Endothelial cell of umbilical vein (primary cell): ENCODE measurements at regions not wholly inside any gene's neighbourhood (a gene's known extent, or its start where the extent isn't known, plus 50 kb on each side); places are given as distances from the start of the nearest gene placed in this dataset.

Source experiments
- BruUV-seq: library from RNA; stranded (reverse); fragments of 400-500 nt; replicated peaks from 2 replicates; lab custom pipeline; 2021; lab: Mats Ljungman, UMichigan
- CTCF ChIA-PET: fragments of 300-600, 350-600 bp; sonication (Branson Sonifier 250); formaldehyde crosslinking; loops from one replicate; lab custom pipeline; 2021; ENCODE audit warnings: antibody characterized with exemption, inconsistent platforms; lab: Charles Lee
- POLR2A ChIA-PET: fragments of 300-600, 350-600 bp; sonication (Branson Sonifier 250); formaldehyde crosslinking; loops from one replicate; lab custom pipeline; 2021; ENCODE audit warnings: antibody characterized with exemption, inconsistent platforms; lab: Charles Lee
- DNase-seq: peaks from one replicate; pipeline ENCODE4 v3.0.0-alpha.2; 2011; ENCODE audit warnings: low read depth, low spot score
- FAIRE-seq: peaks from 2 replicates; lab custom pipeline; 2011; peaks lifted over from hg19 to GRCh38; lab: Jason Lieb, UNC
- H2AFZ ChIP-seq: 2 replicates; pipeline ENCODE4 v1.6.0; 2012; ENCODE audit warnings: low read depth, low read length, control low read depth, inconsistent platforms
- H3K27ac ChIP-seq: 2 replicates; pipeline ENCODE4 v1.5.1; 2011; ENCODE audit warnings: low read depth, mild to moderate bottlenecking, control low read depth, low read length, moderate library complexity; ENCODE audit not compliant: insufficient read depth
- H3K27me3 ChIP-seq, 2 experiments: 2 replicates each; pipeline versions ENCODE4 v1.6.0 to v1.6.1; 2011; ENCODE audit warnings: low read length in 2 of 2, mixed read lengths in 1 of 2; ENCODE audit not compliant: control insufficient read depth in 2 of 2, insufficient read depth in 2 of 2
- H3K36me3 ChIP-seq, 2 experiments: 2 replicates in 1 of 2; 3 replicates in 1 of 2; pipeline ENCODE4 v1.5.1; 2011; ENCODE audit warnings: low read length in 2 of 2, mild to moderate bottlenecking in 1 of 2, moderate library complexity in 1 of 2; ENCODE audit not compliant: control insufficient read depth in 2 of 2, insufficient read depth in 2 of 2; ENCODE audit errors: extremely low read depth in 1 of 2
- H3K4me1 ChIP-seq: 3 replicates; pipeline ENCODE4 v1.5.1; 2011; ENCODE audit warnings: mild to moderate bottlenecking, low read length; ENCODE audit not compliant: control insufficient read depth, insufficient read depth; ENCODE audit errors: extremely low read depth
- H3K4me2 ChIP-seq: 2 replicates; pipeline ENCODE4 v1.6.1; 2011; ENCODE audit warnings: low read length, control low read depth, mixed read lengths; ENCODE audit not compliant: insufficient read depth
- H3K4me3 ChIP-seq, 3 experiments: fragments of 200-600 bp in 1 of 3; sonication (generic), shearing (Covaris generic) in 1 of 3; replicated peaks in 1 of 3; 2 replicates each; pipeline ENCODE4 v1.5.1; 2011 to 2016; ENCODE audit warnings: control low read depth in 3 of 3, low read length in 3 of 3, mild to moderate bottlenecking in 2 of 3, inconsistent platforms in 1 of 3, low read depth in 1 of 3, moderate library complexity in 1 of 3; ENCODE audit not compliant: insufficient read depth in 1 of 3
- H3K79me2 ChIP-seq: 2 replicates; pipeline ENCODE4 v1.6.0; 2012; ENCODE audit warnings: low read length, inconsistent platforms; ENCODE audit not compliant: control insufficient read depth, insufficient read depth
- H3K9ac ChIP-seq: replicated peaks from 2 replicates; pipeline ENCODE3; 2011; ENCODE audit warnings: low read length, control low read depth; ENCODE audit not compliant: insufficient read depth; ENCODE audit errors: extremely low read depth
- H3K9me1 ChIP-seq: replicated peaks from 3 replicates; pipeline ENCODE4 v1.6.0; 2011; ENCODE audit warnings: mild to moderate bottlenecking, low read length; ENCODE audit not compliant: control insufficient read depth, insufficient read depth; ENCODE audit errors: extremely low read depth
- H3K9me3 ChIP-seq: replicated peaks from 2 replicates; pipeline ENCODE4 v1.5.1; 2012; ENCODE audit warnings: low read length, inconsistent platforms; ENCODE audit not compliant: control insufficient read depth, insufficient read depth
- H4K20me1 ChIP-seq: replicated peaks from 2 replicates; pipeline ENCODE3; 2011; ENCODE audit warnings: mild to moderate bottlenecking, low read length; ENCODE audit not compliant: control insufficient read depth, insufficient read depth; ENCODE audit errors: extremely low read depth
- CTCF ChIP-seq, 2 donors: IDR thresholded peaks; 1 replicate in 1 of 2; 2 replicates in 1 of 2; pipeline ENCODE4 v1.5.1; 2011; ENCODE audit warnings: low read length in 2 of 2, mild to moderate bottlenecking in 2 of 2, moderate library complexity in 2 of 2, control low read depth in 1 of 2, inconsistent platforms in 1 of 2, low read depth in 1 of 2; ENCODE audit not compliant: insufficient read depth in 1 of 2; ENCODE audit errors: extremely low read depth in 1 of 2
- EZH2 ChIP-seq: IDR thresholded peaks from 2 replicates; pipeline ENCODE4 v1.6.1; 2012; ENCODE audit warnings: borderline replicate concordance, low read depth, mild to moderate bottlenecking, moderate library complexity, low read length, inconsistent platforms; ENCODE audit not compliant: severe bottlenecking
- FOS ChIP-seq: IDR thresholded peaks from 2 replicates; pipeline ENCODE4 v1.6.1; 2011; ENCODE audit warnings: mild to moderate bottlenecking, low read length, moderate library complexity, borderline replicate concordance; ENCODE audit not compliant: insufficient read depth
- GATA2 ChIP-seq: IDR thresholded peaks from 2 replicates; pipeline ENCODE4 v1.7.0; 2011; ENCODE audit warnings: low read depth, mild to moderate bottlenecking, moderate library complexity, mixed read lengths, low read length; ENCODE audit not compliant: insufficient read length, insufficient read depth
- JUN ChIP-seq: IDR thresholded peaks from 2 replicates; pipeline ENCODE4 v1.6.1; 2011; ENCODE audit warnings: borderline replicate concordance, low read depth; ENCODE audit not compliant: insufficient read length, insufficient read depth
- MAX ChIP-seq: IDR thresholded peaks from 2 replicates; pipeline ENCODE4 v1.6.1; 2011; ENCODE audit not compliant: insufficient read depth, insufficient read length
- MYC ChIP-seq: IDR thresholded peaks from one replicate; pipeline ENCODE4 v1.6.1; 2011; ENCODE audit warnings: mild to moderate bottlenecking, low read depth, low read length
- POLR2A ChIP-seq: IDR thresholded peaks from 2 replicates; pipeline ENCODE4 v1.6.1; 2012; ENCODE audit warnings: low read depth, mild to moderate bottlenecking, control low read depth, low read length
- POLR2AphosphoS5 ChIP-seq: IDR thresholded peaks from 2 replicates; pipeline ENCODE4 v1.6.1; 2012; ENCODE audit warnings: low read depth, mild to moderate bottlenecking, control low read depth, low read length, moderate library complexity; ENCODE audit not compliant: insufficient read depth
- dilution Hi-C: fragments of 300-500 bp; cut with MboI; formaldehyde crosslinking; loops from one replicate; pipeline ENCODE4 v1.15.0; 2019; ENCODE audit warnings: low sequenced_read_pairs; ENCODE audit not compliant: extremely low pct_ligation_motif_present
- intact Hi-C: fragments of 100-400 bp; cut with micrococcal nuclease; formaldehyde crosslinking; loops from one replicate; pipeline ENCODE4 v1.10.0; 2022

GRCh38 chr3:157956176-157956575 is 150.0 kb downstream of the SHOX2 start:
- dilution Hi-C loops = no loop called here
- Histone ChIP-seq H3K36me3 (no peaks in the 10 kb centered on the region), H2AFZ (no peak overlapping the region), H3K27me3 (no peaks in the 10 kb centered on the region), H3K4me1 (no peaks in the 10 kb centered on the region), H4K20me1 (no peaks in the 10 kb centered on the region), H3K9me1 (no peaks in the 10 kb centered on the region), H3K4me3 (no peak overlapping the region), H3K9ac (no peak overlapping the region), H3K4me2 (no peak overlapping the region), H3K9me3 (no peaks in the 10 kb centered on the region), H3K79me2 (no peaks in the 10 kb centered on the region), H3K27ac (no peak overlapping the region)
- DNase-seq (no peak), FAIRE-seq (no peak)
- POLR2A ChIA-PET = no interaction called here
- TF ChIP-seq MYC (no peak), FOS (no peak), JUN (no peak), POLR2AphosphoS5 (no peak), CTCF (IDR thresholded peaks at IDR 0.05; ENCODE audit: extremely low read depth in 1 of 2, insufficient read depth in 1 of 2, low read depth in 1 of 2, low read length in 2 of 2) (no peak), MAX (no peak), EZH2 (no peak), POLR2A (no peak), GATA2 (no peak)
- BruUV-seq = no TSS peak
- intact Hi-C loops = no loop called here
- CTCF ChIA-PET = interaction anchor here (0.6 kb wide), 1 partner anchor 101 kb away, joined by 3 read pairs; no protein-coding TSS in a partner anchor
